ENCODE measurements at regions not wholly inside any gene's neighbourhood (a gene's known extent, or its start where the extent isn't known, plus 50 kb on each side); places are given as distances from the start of the nearest gene placed in this dataset.

DNA sequence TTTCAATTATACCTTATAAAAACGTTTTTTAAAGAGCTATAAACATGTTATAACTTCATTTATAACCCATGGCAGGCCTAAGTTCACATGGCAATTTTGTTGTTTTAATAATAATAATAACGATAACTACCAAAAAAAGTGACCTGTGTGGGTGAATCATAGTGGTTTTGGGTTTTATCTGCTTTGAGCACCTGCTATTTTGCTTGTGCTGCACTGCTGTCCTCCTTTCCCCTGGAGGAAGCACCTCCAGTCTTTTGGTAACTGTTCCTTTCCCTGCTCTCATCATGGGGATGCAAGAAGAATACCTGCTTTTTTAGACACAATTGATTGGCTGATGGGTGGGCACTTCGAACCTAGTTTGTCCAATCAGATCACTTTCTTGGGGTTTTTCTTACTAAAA is 388.0 kb upstream of the TBL1XR1 start:
- POLR2A ChIA-PET: no interaction called here
- CTCF ChIA-PET (ENCODE audit: low intra/inter-chr PET ratio, low total read pairs): no interaction called here
- H3K79me2 ChIP-seq (ENCODE audit: insufficient read depth, low read length): no peaks in the 10 kb centered on the region
- WGBS (ENCODE audit: low lambda C conversion rate): 0% methylated on average over 3 of the region's 3 CpGs
- H3K4me2 ChIP-seq (ENCODE audit: low read depth, low read length): no peak overlapping the region
- H4K20me1 ChIP-seq (ENCODE audit: insufficient read depth, low read length): no peaks in the 10 kb centered on the region
- ATAC-seq: no peak
- TF ChIP-seq PTBP1 (IDR thresholded peaks at IDR 0.05; ENCODE audit: low read depth, low read length, poor library complexity, severe bottlenecking) (no peak), ZNF143 (CRISPR knock-in tag; IDR thresholded peaks at IDR 0.05) (no peak), ZNF780A (CRISPR knock-in tag; IDR thresholded peaks at IDR 0.05) (no peak), KDM6A (CRISPR knock-in tag; IDR thresholded peaks at IDR 0.05; ENCODE audit: low read depth) (no peak)
- intact Hi-C loops (cut with micrococcal nuclease; ENCODE audit: unreplicated experiment): no loop called here
- no peak overlapping the region for H2AFZ ChIP-seq (ENCODE audit: low read length)
- no peaks in the 10 kb centered on the region for H3K9me3 ChIP-seq (ENCODE audit: low read length)
- peaks cover 11% of the 10 kb centered on the region for H3K4me1 ChIP-seq (ENCODE audit: insufficient read depth, low read length)
- no peaks in the 10 kb centered on the region for H3K36me3 ChIP-seq (replicated peaks in 1 of 2; ENCODE audit: control insufficient read depth in 1 of 2, insufficient read depth in 2 of 2, low read length in 2 of 2)
- no peak overlapping the region for H3K9ac ChIP-seq (ENCODE audit: insufficient read depth, low read depth, low read length)
- H3K27ac ChIP-seq (ENCODE audit: extremely low read length, insufficient read depth, low read length): no peak overlapping the region
- no peaks in the 10 kb centered on the region for H3K27me3 ChIP-seq (ENCODE audit: control insufficient read depth in 1 of 2, insufficient read depth in 2 of 2, low read length in 2 of 2)
- H3K4me3 ChIP-seq (replicated peaks in 1 of 3; ENCODE audit: insufficient read depth in 1 of 3, low read depth in 2 of 3, low read length in 3 of 3): no peak overlapping the region
- no TSS peak for BruUV-seq (replicated peaks)
- in situ Hi-C loops (cut with HindIII; ENCODE audit: extremely low pct_ligation_motif_present, low pct_unique_long_range_greater_than_20kb): no loop called here
- FAIRE-seq: no peak
- DNase-seq (ENCODE audit: low spot score): no peak

DNA sequence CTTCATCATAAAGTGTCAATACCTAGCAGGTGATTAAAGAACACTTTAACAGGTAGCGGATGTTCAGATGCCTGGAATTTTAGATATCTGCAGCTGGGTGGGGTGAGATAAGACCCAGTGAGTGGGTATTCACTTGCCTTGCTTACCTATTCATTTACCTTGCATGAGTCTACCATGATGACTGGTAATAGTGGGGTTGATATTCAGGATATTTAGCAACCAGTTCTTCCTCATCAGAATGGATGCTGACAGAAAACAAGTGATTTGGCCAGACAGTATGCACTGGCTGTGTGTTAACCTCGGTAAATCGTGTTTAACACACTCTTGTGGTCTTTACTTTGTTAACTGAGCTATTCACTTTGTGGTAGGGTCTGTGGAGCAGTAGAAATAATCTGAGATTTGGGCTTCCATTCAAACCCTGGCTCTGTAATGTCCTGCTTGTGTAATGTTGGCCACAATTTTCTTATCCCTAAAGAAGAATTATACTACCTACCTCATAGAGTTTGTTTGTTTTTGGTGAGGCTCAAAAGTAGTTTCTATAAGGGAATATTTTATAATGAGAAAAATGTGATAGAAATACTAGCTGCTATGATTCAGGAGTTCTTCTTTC is 391.9 kb upstream of the TBL1XR1 start:
- BruUV-seq (replicated peaks): no TSS peak
- DNase-seq (ENCODE audit: low spot score) (no peak), FAIRE-seq (no peak), ATAC-seq (no peak)
- Histone ChIP-seq H3K27me3 (ENCODE audit: control insufficient read depth in 1 of 2, insufficient read depth in 2 of 2, low read length in 2 of 2) (no peaks in the 10 kb centered on the region), H3K4me1 (ENCODE audit: insufficient read depth, low read length) (peaks cover 32% of the 10 kb centered on the region), H3K4me3 (replicated peaks in 1 of 3; ENCODE audit: insufficient read depth in 1 of 3, low read depth in 2 of 3, low read length in 3 of 3) (no peak overlapping the region), H2AFZ (ENCODE audit: low read length) (no peak overlapping the region), H3K36me3 (replicated peaks in 1 of 2; ENCODE audit: control insufficient read depth in 1 of 2, insufficient read depth in 2 of 2, low read length in 2 of 2) (no peaks in the 10 kb centered on the region), H3K9ac (ENCODE audit: insufficient read depth, low read depth, low read length) (no peak overlapping the region), H3K4me2 (ENCODE audit: low read depth, low read length) (no peak overlapping the region), H3K79me2 (ENCODE audit: insufficient read depth, low read length) (no peaks in the 10 kb centered on the region), H3K27ac (ENCODE audit: extremely low read length, insufficient read depth, low read length) (no peak overlapping the region), H3K9me3 (ENCODE audit: low read length) (no peaks in the 10 kb centered on the region), H4K20me1 (ENCODE audit: insufficient read depth, low read length) (no peaks in the 10 kb centered on the region)
- ChIA-PET CTCF (ENCODE audit: low intra/inter-chr PET ratio, low total read pairs) (no interaction called here), POLR2A (no interaction called here)
- 49% methylated on average over 3 of the region's 3 CpGs for WGBS (ENCODE audit: low lambda C conversion rate)
- intact Hi-C loops (cut with micrococcal nuclease; ENCODE audit: unreplicated experiment): no loop called here
- in situ Hi-C loops (cut with HindIII; ENCODE audit: extremely low pct_ligation_motif_present, low pct_unique_long_range_greater_than_20kb): no loop called here
- no peak for TF ChIP-seq ZNF567 (CRISPR knock-in tag; IDR thresholded peaks at IDR 0.05; ENCODE audit: borderline replicate concordance)
- no peak for TF ChIP-seq ZNF282 (IDR thresholded peaks at IDR 0.05; ENCODE audit: partially characterized antibody)
- TF ChIP-seq ZNF232 (CRISPR knock-in tag; IDR thresholded peaks at IDR 0.05; ENCODE audit: borderline replicate concordance): no peak
- no peak for TF ChIP-seq GATA4 (IDR thresholded peaks at IDR 0.05; ENCODE audit: borderline replicate concordance, low read depth)
- no peak for TF ChIP-seq AHR (CRISPR knock-in tag; IDR thresholded peaks at IDR 0.05)
- no peak for TF ChIP-seq ZNF629 (CRISPR knock-in tag; conservative IDR thresholded peaks at IDR 0.05)
- no peak for TF ChIP-seq ZNF335 (CRISPR knock-in tag; IDR thresholded peaks at IDR 0.05)
- TF ChIP-seq ZNF552 (CRISPR knock-in tag; IDR thresholded peaks at IDR 0.05; ENCODE audit: borderline replicate concordance): no peak
- TF ChIP-seq ZNF572 (CRISPR knock-in tag; IDR thresholded peaks at IDR 0.05): no peak
- TF ChIP-seq, protein P1, sequence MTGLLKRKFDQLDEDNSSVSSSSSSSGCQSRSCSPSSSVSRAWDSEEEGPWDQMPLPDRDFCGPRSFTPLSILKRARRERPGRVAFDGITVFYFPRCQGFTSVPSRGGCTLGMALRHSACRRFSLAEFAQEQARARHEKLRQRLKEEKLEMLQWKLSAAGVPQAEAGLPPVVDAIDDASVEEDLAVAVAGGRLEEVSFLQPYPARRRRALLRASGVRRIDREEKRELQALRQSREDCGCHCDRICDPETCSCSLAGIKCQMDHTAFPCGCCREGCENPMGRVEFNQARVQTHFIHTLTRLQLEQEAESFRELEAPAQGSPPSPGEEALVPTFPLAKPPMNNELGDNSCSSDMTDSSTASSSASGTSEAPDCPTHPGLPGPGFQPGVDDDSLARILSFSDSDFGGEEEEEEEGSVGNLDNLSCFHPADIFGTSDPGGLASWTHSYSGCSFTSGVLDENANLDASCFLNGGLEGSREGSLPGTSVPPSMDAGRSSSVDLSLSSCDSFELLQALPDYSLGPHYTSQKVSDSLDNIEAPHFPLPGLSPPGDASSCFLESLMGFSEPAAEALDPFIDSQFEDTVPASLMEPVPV (CRISPR knock-in tag; IDR thresholded peaks at IDR 0.05): no peak
- no peak for TF ChIP-seq FOXP1 (IDR thresholded peaks at IDR 0.05)
- TF ChIP-seq FOXP1 (CRISPR knock-in tag; IDR thresholded peaks at IDR 0.05): no peak
- no peak for TF ChIP-seq ZNF317 (CRISPR knock-in tag; IDR thresholded peaks at IDR 0.05)
- TF ChIP-seq ZSCAN12 (CRISPR knock-in tag; IDR thresholded peaks at IDR 0.05): no peak
- no peak for TF ChIP-seq ZNF782 (CRISPR knock-in tag; IDR thresholded peaks at IDR 0.05; ENCODE audit: borderline replicate concordance)
- no peak for TF ChIP-seq ZNF652 (CRISPR knock-in tag; IDR thresholded peaks at IDR 0.05; ENCODE audit: borderline replicate concordance, low read depth)
